GM10266 (cell line): ENCODE measurements at regions not wholly inside any gene's neighbourhood (a gene's known extent, or its start where the extent isn't known, plus 50 kb on each side); places are given as distances from the start of the nearest gene placed in this dataset.

Experiments used
- DNase-seq: peaks from one replicate; pipeline ENCODE4 v3.0.0; 2012; ENCODE audit errors: extremely low spot score
- CTCF ChIP-seq: IDR thresholded peaks from 2 replicates; pipeline ENCODE4 v1.5.1; 2012; ENCODE audit warnings: mild to moderate bottlenecking, low read depth; ENCODE audit not compliant: control insufficient read depth, insufficient read depth; ENCODE audit errors: missing control alignments

- no peak for DNase-seq
- TF ChIP-seq CTCF, result no peak
Observed at GRCh38 chr1:56304975-56305374, 274.4 kb downstream of the PLPP3 start.

- no peak for DNase-seq
- TF ChIP-seq CTCF, result no peak
Observed at GRCh38 chr1:56303805-56304204, 275.6 kb downstream of the PLPP3 start.

- TF ChIP-seq CTCF, result no peak
- DNase-seq, result no peak
Observed at GRCh38 chr1:56302878-56303277, 276.5 kb downstream of the PLPP3 start.

GRCh38 chr1:56301791-56302190, 277.6 kb downstream of the PLPP3 start:
- DNase-seq, result no peak
- no peak for TF ChIP-seq CTCF

GRCh38 chr1:56300836-56301235, 278.5 kb downstream of the PLPP3 start:
- no peak for DNase-seq
- no peak for TF ChIP-seq CTCF

- TF ChIP-seq CTCF, result no peak
- no peak for DNase-seq
Observed at GRCh38 chr1:56298866-56299265, 280.5 kb downstream of the PLPP3 start.

GRCh38 chr1:56297904-56298303, 281.5 kb downstream of the PLPP3 start:
- no peak for TF ChIP-seq CTCF
- no peak for DNase-seq
